ENCODE measurements at regions not wholly inside any gene's neighbourhood (a gene's known extent, or its start where the extent isn't known, plus 50 kb on each side); places are given as distances from the start of the nearest gene placed in this dataset.

DNA sequence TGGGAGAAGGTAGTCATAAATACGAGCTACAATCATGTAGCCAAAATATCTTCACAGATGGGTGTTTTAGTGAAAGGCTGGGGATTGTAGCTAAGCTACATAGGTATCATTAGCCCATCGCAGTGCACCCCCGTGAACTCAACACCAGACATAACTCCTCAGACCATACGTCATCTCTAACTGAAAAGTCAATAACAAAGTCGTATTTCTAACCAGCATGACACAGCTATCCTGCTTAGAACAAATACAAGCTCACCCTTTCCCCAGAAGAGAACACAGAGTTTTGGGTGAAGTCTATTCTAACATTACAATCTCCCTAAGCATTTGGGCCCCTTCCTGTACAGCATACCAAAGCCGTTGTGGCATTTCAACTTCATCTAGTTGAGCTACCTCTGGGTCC is 636.6 kb upstream of the DPP6 start:
- TF ChIP-seq, protein P1, sequence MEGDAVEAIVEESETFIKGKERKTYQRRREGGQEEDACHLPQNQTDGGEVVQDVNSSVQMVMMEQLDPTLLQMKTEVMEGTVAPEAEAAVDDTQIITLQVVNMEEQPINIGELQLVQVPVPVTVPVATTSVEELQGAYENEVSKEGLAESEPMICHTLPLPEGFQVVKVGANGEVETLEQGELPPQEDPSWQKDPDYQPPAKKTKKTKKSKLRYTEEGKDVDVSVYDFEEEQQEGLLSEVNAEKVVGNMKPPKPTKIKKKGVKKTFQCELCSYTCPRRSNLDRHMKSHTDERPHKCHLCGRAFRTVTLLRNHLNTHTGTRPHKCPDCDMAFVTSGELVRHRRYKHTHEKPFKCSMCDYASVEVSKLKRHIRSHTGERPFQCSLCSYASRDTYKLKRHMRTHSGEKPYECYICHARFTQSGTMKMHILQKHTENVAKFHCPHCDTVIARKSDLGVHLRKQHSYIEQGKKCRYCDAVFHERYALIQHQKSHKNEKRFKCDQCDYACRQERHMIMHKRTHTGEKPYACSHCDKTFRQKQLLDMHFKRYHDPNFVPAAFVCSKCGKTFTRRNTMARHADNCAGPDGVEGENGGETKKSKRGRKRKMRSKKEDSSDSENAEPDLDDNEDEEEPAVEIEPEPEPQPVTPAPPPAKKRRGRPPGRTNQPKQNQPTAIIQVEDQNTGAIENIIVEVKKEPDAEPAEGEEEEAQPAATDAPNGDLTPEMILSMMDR (IDR thresholded peaks at IDR 0.05; ENCODE audit: insufficient read depth, low read depth, low read length) = no peak
- TF ChIP-seq EZH2 (IDR thresholded peaks at IDR 0.05; ENCODE audit: insufficient read depth, low read length) = no peak
